Transverse colon (tissue), 4 donors: ENCODE measurements at regions not wholly inside any gene's neighbourhood (a gene's known extent, or its start where the extent isn't known, plus 50 kb on each side); places are given as distances from the start of the nearest gene placed in this dataset.

Source experiments
- CTCF ChIP-seq, 5 experiments: fragments of 200-600 bp in 3 of 5; fragments of 450-650 bp in 2 of 5; sonication (generic) in 3 of 5; IDR thresholded peaks; 1 replicate in 2 of 5; 2 replicates in 3 of 5; pipeline ENCODE4 v1.5.1; 2016 to 2017; ENCODE audit warnings: antibody characterized with exemption in 5 of 5, inconsistent platforms in 3 of 5, mild to moderate bottlenecking in 2 of 5, moderate library complexity in 1 of 5
- POLR2A ChIP-seq: fragments of 450-650 bp; IDR thresholded peaks from one replicate; pipeline ENCODE4 v1.6.1; 2016; ENCODE audit warnings: antibody characterized with exemption, mild to moderate bottlenecking, moderate library complexity
- POLR2AphosphoS5 ChIP-seq, 3 donors: sonication (generic); formaldehyde crosslinking; IDR thresholded peaks; one replicate each; pipeline ENCODE4 v1.6.1; 2016; ENCODE audit warnings: antibody characterized with exemption in 3 of 3

- no peak for TF ChIP-seq CTCF (IDR thresholded peaks at IDR 0.05)
- no peak for TF ChIP-seq POLR2AphosphoS5 (IDR thresholded peaks at IDR 0.05)
- TF ChIP-seq POLR2A, result no peak
Measured at GRCh38 chr2:144745424-144745823, 225.5 kb upstream of the ZEB2 start.
